Kidney tubule cell (primary cell): ENCODE measurements at regions not wholly inside any gene's neighbourhood (a gene's known extent, or its start where the extent isn't known, plus 50 kb on each side); places are given as distances from the start of the nearest gene placed in this dataset.

Source experiments
- DNase-seq: peaks from one replicate; pipeline ENCODE4 v3.0.0-alpha.2; 2018; ENCODE audit warnings: low spot score

GRCh38 chr1:29668551-29669157 lies 432.3 kb downstream of the PTPRU start:
- no peak for DNase-seq

GRCh38 chr1:29667951-29668350 lies 431.6 kb downstream of the PTPRU start:
- no peak for DNase-seq

GRCh38 chr1:29664711-29665110 lies 428.4 kb downstream of the PTPRU start:
- DNase-seq: no peak

- no peak for DNase-seq
These were observed 422.4 kb downstream of the PTPRU start for GRCh38 chr1:29658688-29659087.

GRCh38 chr1:29657816-29658215 lies 421.5 kb downstream of the PTPRU start:
- DNase-seq: no peak

GRCh38 chr1:29655945-29656850 lies 419.9 kb downstream of the PTPRU start:
- peak; percentile 40 for DNase-seq

GRCh38 chr1:29655145-29655544 lies 418.8 kb downstream of the PTPRU start:
- DNase-seq: no peak

- no peak for DNase-seq
These were observed 417.6 kb downstream of the PTPRU start for GRCh38 chr1:29653886-29654450.

GRCh38 chr1:29653034-29653810 lies 416.9 kb downstream of the PTPRU start:
- DNase-seq: no peak

- no peak for DNase-seq
These were observed 415.7 kb downstream of the PTPRU start for GRCh38 chr1:29651684-29652665.

GRCh38 chr1:29651246-29651645 lies 414.9 kb downstream of the PTPRU start:
- no peak for DNase-seq

GRCh38 chr1:29650476-29650875 lies 414.2 kb downstream of the PTPRU start:
- no peak for DNase-seq

GRCh38 chr1:29650041-29650400 lies 413.7 kb downstream of the PTPRU start:
- no peak for DNase-seq

GRCh38 chr1:29649189-29650040 lies 413.1 kb downstream of the PTPRU start:
- DNase-seq: peak; percentile 42

GRCh38 chr1:29648798-29649188 lies 412.5 kb downstream of the PTPRU start:
- DNase-seq: no peak

GRCh38 chr1:29648026-29648425 lies 411.7 kb downstream of the PTPRU start:
- DNase-seq: no peak

GRCh38 chr1:29647581-29647980 lies 411.3 kb downstream of the PTPRU start:
- DNase-seq: no peak

- no peak for DNase-seq
These were observed 409.9 kb downstream of the PTPRU start for GRCh38 chr1:29646161-29646775.

GRCh38 chr1:29645586-29645985 lies 409.3 kb downstream of the PTPRU start:
- DNase-seq: no peak

- no peak for DNase-seq
These were observed 408.5 kb downstream of the PTPRU start for GRCh38 chr1:29644812-29645211.
